Activated T-cell treated with anti-CD3 and anti-CD28 coated beads, Interleukin-2, amount 50 U/mL, for 4 hours (primary cell): ENCODE measurements at regions not wholly inside any gene's neighbourhood (a gene's known extent, or its start where the extent isn't known, plus 50 kb on each side); places are given as distances from the start of the nearest gene placed in this dataset.
"Not testable (repeated sequence)": the region's sequence is repeated elsewhere in the genome, so short reads cannot be mapped to it uniquely, and the experiment has no call there.

Source experiments
- ATAC-seq, 2 donors: fragments of 200-7000 bp; cut with Tn5 transposase; one replicate each; pipeline ENCODE4 v1.10.0; 2021
- DNase-seq: peaks from one replicate; pipeline ENCODE4 v3.0.0-alpha.2; 2020
- H3K27me3 Mint-ChIP-seq: one replicate; pipeline ENCODE4 v1.8.0; 2021; ENCODE audit warnings: low read depth, mixed read lengths
- H3K36me3 Mint-ChIP-seq: one replicate; pipeline ENCODE4 v1.8.0; 2022; ENCODE audit warnings: mixed read lengths; ENCODE audit not compliant: insufficient read depth
- H3K4me1 Mint-ChIP-seq: one replicate; pipeline ENCODE4 v1.8.0; 2021; ENCODE audit warnings: low read depth, mixed read lengths
- H3K4me3 Mint-ChIP-seq: one replicate; pipeline ENCODE4 v1.8.0; 2021; ENCODE audit warnings: mild to moderate bottlenecking, moderate library complexity, mixed read lengths
- H3K9me3 Mint-ChIP-seq: one replicate; pipeline ENCODE4 v1.8.0; 2021; ENCODE audit warnings: mixed read lengths

GRCh38 chr7:57218196-57218716 lies 86.0 kb upstream of the ZNF479 start:
- no peak overlapping the region for H3K4me3 Mint-ChIP-seq
- peaks cover 77% of the 10 kb centered on the region for H3K9me3 Mint-ChIP-seq
- no peaks in the 10 kb centered on the region for H3K4me1 Mint-ChIP-seq
- ATAC-seq (no peak), DNase-seq (no peak)
- peaks cover 2% of the 10 kb centered on the region for H3K36me3 Mint-ChIP-seq
- H3K27me3 Mint-ChIP-seq: no peaks in the 10 kb centered on the region

DNA sequence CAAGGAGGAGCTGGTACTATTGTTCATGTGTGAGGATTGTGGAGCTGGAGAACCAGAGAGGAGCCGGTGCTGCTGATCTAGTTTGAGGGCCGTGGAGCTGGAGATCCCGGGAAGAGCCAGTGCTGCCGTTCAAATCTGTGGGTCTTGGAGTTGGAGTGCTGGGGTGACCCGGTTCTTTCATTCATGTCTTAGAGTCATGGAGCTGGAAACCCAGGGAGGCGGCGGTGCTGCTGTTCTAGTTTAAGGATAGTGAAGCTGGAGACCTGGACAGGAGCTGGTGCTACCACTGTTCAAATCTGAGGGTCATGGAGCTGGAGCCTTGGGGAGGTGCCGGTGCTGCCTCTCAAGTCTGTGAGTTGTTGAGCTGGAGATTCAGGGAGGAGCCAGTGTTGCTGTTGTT lies 88.5 kb upstream of the ZNF479 start:
- Mint-ChIP-seq H3K36me3 (peaks cover 2% of the 10 kb centered on the region), H3K4me3 (no peak overlapping the region), H3K27me3 (no peaks in the 10 kb centered on the region), H3K9me3 (peaks cover 71% of the 10 kb centered on the region), H3K4me1 (no peaks in the 10 kb centered on the region)
- DNase-seq (no peak), ATAC-seq (no peak)

- no peaks in the 10 kb centered on the region for H3K27me3 Mint-ChIP-seq
- ATAC-seq (no peak), DNase-seq (no peak)
- peaks cover 38% of the 10 kb centered on the region for H3K9me3 Mint-ChIP-seq
- no peaks in the 10 kb centered on the region for H3K36me3 Mint-ChIP-seq
- no peak overlapping the region for H3K4me3 Mint-ChIP-seq
- H3K4me1 Mint-ChIP-seq: no peaks in the 10 kb centered on the region
Observed at GRCh38 chr7:57225666-57226065, 93.4 kb upstream of the ZNF479 start.

DNA sequence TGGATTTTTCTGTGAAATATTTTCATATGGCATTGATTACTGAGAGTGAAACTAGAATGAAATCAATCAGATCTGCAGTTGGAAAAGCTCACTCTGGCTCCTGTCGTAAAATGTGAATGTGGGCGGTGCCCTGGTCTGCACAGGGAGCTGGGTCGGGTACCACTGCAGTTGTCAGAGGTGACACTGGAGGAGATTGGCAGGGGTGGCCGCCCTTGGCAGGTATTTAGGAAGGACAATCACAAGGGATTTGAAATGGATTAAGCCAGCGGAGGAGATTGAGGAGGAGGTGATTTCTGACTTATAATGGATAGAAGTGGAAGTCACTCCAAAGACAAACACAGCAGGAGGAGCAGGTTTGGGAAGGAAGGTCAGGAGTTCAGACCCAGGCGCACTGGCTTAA lies 109.0 kb upstream of the ZNF479 start:
- H3K9me3 Mint-ChIP-seq: peaks cover 44% of the 10 kb centered on the region
- not testable (repeated sequence) for ATAC-seq, H3K27me3 Mint-ChIP-seq, H3K4me1 Mint-ChIP-seq, DNase-seq, H3K4me3 Mint-ChIP-seq, H3K36me3 Mint-ChIP-seq

- not testable (repeated sequence) for H3K4me1 Mint-ChIP-seq, H3K36me3 Mint-ChIP-seq, DNase-seq, ATAC-seq, H3K4me3 Mint-ChIP-seq, H3K27me3 Mint-ChIP-seq
- H3K9me3 Mint-ChIP-seq: peaks cover 44% of the 10 kb centered on the region
Observed at GRCh38 chr7:57243551-57243950, 111.3 kb upstream of the ZNF479 start.

DNA sequence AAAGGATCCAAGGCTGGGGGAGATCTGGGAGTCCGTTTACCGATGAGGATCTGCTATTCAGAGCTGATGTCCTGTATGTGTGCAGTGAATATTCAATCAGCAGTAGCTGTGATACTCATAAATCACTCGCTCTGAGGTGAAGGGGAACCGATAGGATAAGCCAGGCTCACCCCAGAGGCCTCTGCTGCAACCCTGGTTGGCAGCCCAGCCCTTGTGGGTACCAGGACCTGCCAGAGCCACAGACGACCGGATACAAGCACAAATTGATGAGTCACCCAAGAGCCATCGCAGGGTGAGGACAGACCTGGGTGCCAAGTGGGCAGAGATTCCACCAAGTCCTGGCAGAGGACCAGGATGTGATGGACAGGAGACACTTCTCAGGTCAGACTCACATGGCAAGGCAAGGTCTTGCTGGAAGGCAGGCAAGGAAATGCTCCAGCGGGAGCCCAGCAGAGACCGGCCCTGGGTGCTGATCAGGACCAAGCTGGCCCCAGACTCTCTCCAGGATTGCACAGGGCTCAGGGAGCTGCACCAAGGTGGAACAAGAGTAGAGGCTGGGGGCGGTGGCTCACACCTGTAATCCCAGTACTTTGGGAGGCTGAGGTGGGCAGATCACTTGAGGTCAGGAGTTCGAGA lies 112.2 kb upstream of the ZNF479 start:
- DNase-seq, H3K4me3 Mint-ChIP-seq, H3K36me3 Mint-ChIP-seq, H3K4me1 Mint-ChIP-seq, H3K27me3 Mint-ChIP-seq, ATAC-seq: not testable (repeated sequence)
- H3K9me3 Mint-ChIP-seq: peaks cover 40% of the 10 kb centered on the region

- ATAC-seq (no peak), DNase-seq (no peak)
- Mint-ChIP-seq H3K27me3 (no peaks in the 10 kb centered on the region), H3K4me1 (no peaks in the 10 kb centered on the region), H3K36me3 (no peaks in the 10 kb centered on the region), H3K9me3 (peaks cover 42% of the 10 kb centered on the region), H3K4me3 (no peak overlapping the region)
Observed at GRCh38 chr7:57245206-57245605, 113.0 kb upstream of the ZNF479 start.

DNA sequence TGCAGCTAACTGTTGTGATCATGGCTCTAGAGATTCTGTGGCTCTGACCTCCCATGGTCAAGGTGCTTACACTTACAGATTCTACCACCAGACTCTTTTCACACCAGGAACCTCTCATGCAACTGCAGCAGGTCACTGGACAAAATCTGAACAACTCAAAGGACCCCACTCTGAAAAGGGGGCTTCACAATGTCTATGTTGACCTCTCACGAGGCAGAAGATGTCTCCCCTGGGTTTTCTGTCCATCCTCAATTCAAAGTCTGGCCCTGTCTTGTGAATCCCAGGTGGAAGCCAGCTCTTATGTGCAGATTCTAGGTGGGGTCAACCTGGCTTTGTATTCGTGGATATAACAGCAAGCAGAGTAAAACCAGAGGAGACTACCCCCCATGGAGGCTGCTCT lies 118.6 kb upstream of the ZNF479 start:
- H3K4me1 Mint-ChIP-seq: no peaks in the 10 kb centered on the region

GRCh38 chr7:57256637-57257375 lies 124.6 kb upstream of the ZNF479 start:
- H3K36me3 Mint-ChIP-seq: no peaks in the 10 kb centered on the region
- H3K4me3 Mint-ChIP-seq: no peak overlapping the region
- no peak for DNase-seq
- no peaks in the 10 kb centered on the region for H3K4me1 Mint-ChIP-seq
- no peak for ATAC-seq
- H3K9me3 Mint-ChIP-seq: peaks cover 19% of the 10 kb centered on the region
- no peaks in the 10 kb centered on the region for H3K27me3 Mint-ChIP-seq

More for the DNA sequence above, 118.6 kb upstream of the ZNF479 start:
- ATAC-seq (no peak), DNase-seq (no peak)
- Mint-ChIP-seq H3K9me3 (peaks cover 28% of the 10 kb centered on the region), H3K4me3 (no peak overlapping the region), H3K27me3 (no peaks in the 10 kb centered on the region), H3K36me3 (no peaks in the 10 kb centered on the region)

- ATAC-seq (no peak), DNase-seq (no peak)
- no peak overlapping the region for H3K4me3 Mint-ChIP-seq
- no peaks in the 10 kb centered on the region for H3K4me1 Mint-ChIP-seq
- H3K36me3 Mint-ChIP-seq: no peaks in the 10 kb centered on the region
- H3K9me3 Mint-ChIP-seq: peaks cover 53% of the 10 kb centered on the region
- H3K27me3 Mint-ChIP-seq: no peaks in the 10 kb centered on the region
Observed at GRCh38 chr7:57274535-57275283, 142.5 kb upstream of the ZNF479 start.

GRCh38 chr7:57300747-57301146 lies 149.2 kb upstream of the ZNF716 start:
- H3K9me3 Mint-ChIP-seq: peaks cover 18% of the 10 kb centered on the region
- no peak overlapping the region for H3K4me3 Mint-ChIP-seq
- DNase-seq (no peak), ATAC-seq (no peak)
- no peaks in the 10 kb centered on the region for H3K36me3 Mint-ChIP-seq
- H3K4me1 Mint-ChIP-seq: no peaks in the 10 kb centered on the region
- H3K27me3 Mint-ChIP-seq: no peaks in the 10 kb centered on the region

- H3K36me3 Mint-ChIP-seq: no peaks in the 10 kb centered on the region
- H3K9me3 Mint-ChIP-seq: peaks cover 20% of the 10 kb centered on the region
- no peak for ATAC-seq
- no peak for DNase-seq
- H3K4me1 Mint-ChIP-seq: no peaks in the 10 kb centered on the region
- H3K4me3 Mint-ChIP-seq: no peak overlapping the region
- no peaks in the 10 kb centered on the region for H3K27me3 Mint-ChIP-seq
Observed at GRCh38 chr7:57305192-57305748, 144.7 kb upstream of the ZNF716 start.

DNA sequence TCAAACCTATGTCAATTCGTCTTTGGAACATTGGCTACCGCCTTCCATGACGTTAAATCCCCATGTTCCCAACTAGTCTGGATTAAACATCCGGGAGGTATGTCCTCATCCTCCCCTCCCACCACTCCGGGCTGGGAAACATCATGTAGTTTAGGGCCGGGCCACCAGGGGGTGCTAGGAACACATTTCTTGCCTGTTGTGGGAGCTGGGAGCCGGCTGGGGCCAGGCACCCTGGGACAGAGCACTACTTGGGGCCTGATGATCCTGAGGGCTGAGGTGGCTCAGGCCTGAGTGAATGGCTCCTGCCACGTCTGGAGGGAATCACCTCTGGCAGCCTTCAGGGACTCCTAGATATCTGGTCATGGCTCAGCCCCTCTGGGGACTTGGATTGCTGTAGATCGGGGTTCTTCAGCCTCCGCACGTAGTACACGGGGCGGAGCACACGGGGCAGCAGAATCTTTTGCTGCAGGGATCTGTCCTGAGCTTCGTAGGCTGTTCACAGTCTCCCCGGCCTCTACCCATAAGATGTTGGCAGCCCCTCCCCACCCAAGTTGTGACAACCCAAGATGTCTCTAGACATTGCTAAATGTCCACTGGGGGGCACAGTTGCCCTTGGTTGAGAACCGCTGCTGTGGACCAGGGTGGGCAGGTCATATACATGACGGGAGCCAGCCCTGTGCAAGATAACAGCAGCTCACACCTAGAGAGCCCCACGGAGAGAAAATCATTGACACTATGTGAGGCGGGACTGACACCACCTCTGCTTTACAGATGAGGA lies 141.2 kb upstream of the ZNF716 start:
- H3K9me3 Mint-ChIP-seq: peaks cover 30% of the 10 kb centered on the region
- H3K4me3 Mint-ChIP-seq: no peak overlapping the region
- H3K36me3 Mint-ChIP-seq: no peaks in the 10 kb centered on the region
- DNase-seq (no peak), ATAC-seq (no peak)
- H3K4me1 Mint-ChIP-seq: no peaks in the 10 kb centered on the region
- H3K27me3 Mint-ChIP-seq: no peaks in the 10 kb centered on the region

- DNase-seq (no peak), ATAC-seq (no peak)
- H3K27me3 Mint-ChIP-seq: no peaks in the 10 kb centered on the region
- H3K9me3 Mint-ChIP-seq: peaks cover 40% of the 10 kb centered on the region
- no peaks in the 10 kb centered on the region for H3K4me1 Mint-ChIP-seq
- no peaks in the 10 kb centered on the region for H3K36me3 Mint-ChIP-seq
- no peak overlapping the region for H3K4me3 Mint-ChIP-seq
Observed at GRCh38 chr7:57327081-57327480, 122.9 kb upstream of the ZNF716 start.
